Upper lobe of left lung (tissue), 6 donors: ENCODE measurements at regions not wholly inside any gene's neighbourhood (a gene's known extent, or its start where the extent isn't known, plus 50 kb on each side); places are given as distances from the start of the nearest gene placed in this dataset.
A peak's percentile ranks its signal among the peaks of the same experiment; 100 is the strongest.

Experiments
- ATAC-seq, 2 donors: fragments of 200-7000 bp; cut with Tn5 transposase; one replicate each; pipeline ENCODE4 v1.9.1; 2022; ENCODE audit warnings: mild to moderate bottlenecking in 2 of 2, moderate library complexity in 2 of 2; ENCODE audit not compliant: low FRiP score in 2 of 2
- DNase-seq, 2 donors: peaks; one replicate each; pipeline ENCODE4 v3.0.0-alpha.2; 2019 to 2020
- H3K27ac ChIP-seq, 4 donors: fragments of 200-600 bp; sonication (generic); one replicate each; pipeline ENCODE4 v1.5.1; 2016 to 2019
- H3K27me3 ChIP-seq, 4 donors: fragments of 200-600 bp; sonication (generic); one replicate each; pipeline ENCODE4 v1.5.1; 2017 to 2019
- H3K36me3 ChIP-seq, 4 donors: fragments of 200-600 bp; sonication (generic); one replicate each; pipeline ENCODE4 v1.5.1; 2016 to 2019
- H3K4me1 ChIP-seq, 4 donors: fragments of 200-600 bp; sonication (generic); one replicate each; pipeline ENCODE4 v1.5.1; 2018 to 2019
- H3K4me3 ChIP-seq, 4 donors: fragments of 200-600 bp; sonication (generic); one replicate each; pipeline ENCODE4 v1.5.1; 2017 to 2019; ENCODE audit warnings: mild to moderate bottlenecking in 2 of 4, moderate library complexity in 1 of 4
- H3K9me3 ChIP-seq, 4 donors: fragments of 200-600 bp; sonication (generic); one replicate each; pipeline ENCODE4 v1.5.1; 2018 to 2019
- CTCF ChIP-seq, 6 experiments: fragments of 450-650 bp in 4 of 6; fragments of 200-600 bp in 2 of 6; sonication (generic) in 2 of 6; IDR thresholded peaks; one replicate each; pipeline ENCODE4 v1.5.1; 2016 to 2019; ENCODE audit warnings: antibody characterized with exemption in 6 of 6
- EP300 ChIP-seq, 4 donors: sonication (generic); formaldehyde crosslinking; IDR thresholded peaks; one replicate each; pipeline ENCODE4 v1.5.1; 2017; ENCODE audit warnings: antibody characterized with exemption in 4 of 4, control low read depth in 2 of 4
- POLR2A ChIP-seq, 4 donors: fragments of 450-650 bp; IDR thresholded peaks; one replicate each; pipeline ENCODE4 v1.5.1; 2016 to 2017; ENCODE audit warnings: antibody characterized with exemption in 4 of 4, mild to moderate bottlenecking in 2 of 4
- POLR2AphosphoS5 ChIP-seq, 2 donors: sonication (generic); formaldehyde crosslinking; IDR thresholded peaks; one replicate each; pipeline ENCODE4 v1.5.1; 2017; ENCODE audit warnings: antibody characterized with exemption in 2 of 2
- WGBS, 2 donors: methylation state at CpG; one replicate each; pipeline ENCODE4 v1.1.5; 2017 to 2018; 5-methylcytosine and 5-hydroxymethylcytosine counted together
- donor health status: DM: no; HTN: no; CAD: no; lungs with moderate emphysema.
- donor health status: DM: no; HTN: yes; CAD: no; lungs with severe emphysema.

- no peak for ATAC-seq
- whole genome bisulfite sequencing, 2 donors: 57 to 61% methylated on average over 2 of the region's 2 CpGs
- Histone ChIP-seq H3K4me1 (no peaks in the 10 kb centered on the region), H3K27ac (no peak overlapping the region), H3K36me3 (no peaks in the 10 kb centered on the region), H3K4me3 (no peak overlapping the region), H3K27me3 (no peaks in the 10 kb centered on the region), H3K9me3 (peaks cover 0 to 5% (median 0%) of the 10 kb centered on the region in 4 donors)
- DNase-seq: no peak
- no peak for TF ChIP-seq EP300 (IDR thresholded peaks at IDR 0.05)
- no peak for TF ChIP-seq POLR2A (IDR thresholded peaks at IDR 0.05)
- no peak for TF ChIP-seq POLR2AphosphoS5 (IDR thresholded peaks at IDR 0.05)
Observed at GRCh38 chr7:53771701-53772100, 736.3 kb downstream of the POM121L12 start.

DNA sequence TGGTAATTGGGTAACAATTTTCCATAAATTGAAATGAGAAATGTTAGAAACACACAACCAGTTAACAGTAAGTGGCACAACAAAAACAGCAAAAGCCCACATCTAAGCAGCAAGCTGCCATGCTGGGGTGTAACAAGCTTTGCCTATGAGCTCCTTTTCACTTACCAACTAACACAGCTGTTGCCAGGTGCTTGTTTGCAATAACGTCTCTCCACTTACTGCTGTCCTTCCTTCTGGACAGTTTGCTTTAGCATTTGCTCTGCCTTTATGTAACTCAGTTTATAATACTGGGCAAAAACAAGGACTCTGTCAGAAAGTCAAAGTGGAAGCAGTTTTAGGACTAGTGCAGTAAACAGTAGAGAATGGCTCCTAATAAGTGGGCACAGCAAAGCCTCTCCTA, 740.9 kb downstream of the POM121L12 start:
- Histone ChIP-seq H3K9me3 (no peaks in the 10 kb centered on the region), H3K36me3 (no peaks in the 10 kb centered on the region), H3K4me3 (no peak overlapping the region), H3K27ac (no peak overlapping the region), H3K4me1 (no peaks in the 10 kb centered on the region), H3K27me3 (no peaks in the 10 kb centered on the region)
- no peak for DNase-seq
- TF ChIP-seq EP300 (IDR thresholded peaks at IDR 0.05) (no peak), POLR2AphosphoS5 (IDR thresholded peaks at IDR 0.05) (no peak), POLR2A (IDR thresholded peaks at IDR 0.05) (no peak), CTCF (IDR thresholded peaks at IDR 0.05) (no peak)
- 38 to 58% methylated on average over 1 of the region's 1 CpG for WGBS, 2 donors
- ATAC-seq: no peak

DNA sequence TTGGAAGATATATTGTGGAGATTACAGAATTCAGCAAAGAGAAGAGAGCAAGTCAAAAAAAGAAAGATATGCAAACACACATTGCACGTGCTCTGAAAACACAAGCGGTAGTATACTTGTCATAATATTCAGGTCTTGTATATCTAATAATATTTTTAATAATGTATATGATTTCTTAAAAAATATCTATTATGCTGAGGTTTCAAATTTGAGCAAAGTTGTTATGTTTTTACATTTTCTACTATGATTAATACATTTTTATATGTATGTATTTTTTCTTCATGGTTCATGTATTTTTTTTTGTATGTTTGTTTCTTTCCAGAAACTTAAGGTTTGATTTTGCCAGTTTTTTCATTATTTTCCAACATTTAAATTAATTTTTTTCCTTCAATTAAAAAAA, 752.4 kb upstream of the VSTM2A start:
- no peak for ATAC-seq
- no peaks in the 10 kb centered on the region for H3K36me3 ChIP-seq
- no peak for TF ChIP-seq POLR2AphosphoS5 (IDR thresholded peaks at IDR 0.05)
- TF ChIP-seq CTCF (IDR thresholded peaks at IDR 0.05): no peak
- TF ChIP-seq EP300 (IDR thresholded peaks at IDR 0.05): no peak
- TF ChIP-seq POLR2A (IDR thresholded peaks at IDR 0.05): no peak

DNA sequence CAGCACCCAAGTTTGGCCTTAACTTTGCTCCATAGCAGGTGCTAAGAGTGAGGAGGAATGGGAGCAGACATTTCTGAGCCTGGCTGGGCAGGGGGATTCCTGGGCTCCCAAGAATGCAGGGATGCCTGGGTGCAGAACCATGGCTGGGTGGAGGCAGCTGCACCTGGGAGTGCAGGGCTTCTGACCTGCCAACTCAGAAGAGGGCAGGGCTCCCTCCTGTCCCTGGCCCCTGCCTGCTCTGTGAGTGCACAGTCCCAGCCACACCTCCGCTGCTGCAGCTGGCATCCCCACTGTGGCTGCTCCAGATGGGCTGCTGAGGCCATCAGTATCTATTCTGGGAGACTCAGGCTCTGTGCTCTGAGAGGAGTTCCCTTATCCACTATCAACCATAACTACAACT, 747.4 kb upstream of the VSTM2A start:
- Histone ChIP-seq H3K9me3 (peaks cover 0 to 9% (median 3%) of the 10 kb centered on the region in 4 donors), H3K27me3 (no peaks in the 10 kb centered on the region), H3K4me1 (no peaks in the 10 kb centered on the region), H3K27ac (no peak overlapping the region), H3K4me3 (no peak overlapping the region), H3K36me3 (no peaks in the 10 kb centered on the region)
- WGBS, 2 donors: 58 to 83% methylated on average over 1 of the region's 1 CpG
- TF ChIP-seq POLR2A (IDR thresholded peaks at IDR 0.05) (no peak), POLR2AphosphoS5 (IDR thresholded peaks at IDR 0.05) (no peak)
- ATAC-seq: peak; percentile 13 to 20
- peak in 1 of 2 donors; percentile 34 for DNase-seq

More for the DNA sequence above, 752.4 kb upstream of the VSTM2A start:
- no peaks in the 10 kb centered on the region for H3K4me1 ChIP-seq
- no peaks in the 10 kb centered on the region for H3K27me3 ChIP-seq
- H3K9me3 ChIP-seq: peaks cover 0 to 9% (median 3%) of the 10 kb centered on the region in 4 donors
- no peak overlapping the region for H3K4me3 ChIP-seq
- 94 to 95% methylated on average over 2 of the region's 2 CpGs for WGBS, 2 donors
- H3K27ac ChIP-seq: no peak overlapping the region
- DNase-seq: no peak

DNA sequence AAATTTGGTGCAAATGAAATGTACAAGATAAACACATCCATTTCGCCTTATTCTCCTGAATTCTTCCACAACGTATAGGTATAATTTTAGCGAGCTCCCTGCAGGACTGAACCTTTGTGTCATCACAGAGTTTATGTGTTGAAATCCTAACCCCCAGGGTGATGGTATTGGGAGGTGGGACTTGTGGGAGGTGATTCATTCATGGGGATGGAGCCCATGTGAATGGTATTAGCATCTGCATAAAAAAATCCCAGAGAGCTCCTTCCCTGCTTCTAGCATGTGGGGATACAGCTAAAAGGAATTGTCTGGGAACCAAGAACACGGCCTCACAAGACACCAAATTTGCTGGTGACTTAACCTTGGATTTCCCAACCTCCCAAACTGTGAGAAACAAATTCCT, 741.4 kb upstream of the VSTM2A start:
- no peaks in the 10 kb centered on the region for H3K27me3 ChIP-seq
- DNase-seq (no peak), ATAC-seq (no peak)
- H3K9me3 ChIP-seq: no peaks in the 10 kb centered on the region
- H3K4me3 ChIP-seq: no peak overlapping the region
- no peaks in the 10 kb centered on the region for H3K4me1 ChIP-seq
- no peak overlapping the region for H3K27ac ChIP-seq
- 79 to 82% methylated on average over 4 of the region's 4 CpGs for WGBS, 2 donors
- no peaks in the 10 kb centered on the region for H3K36me3 ChIP-seq
- TF ChIP-seq EP300 (IDR thresholded peaks at IDR 0.05): no peak
- no peak for TF ChIP-seq POLR2A (IDR thresholded peaks at IDR 0.05)
- TF ChIP-seq POLR2AphosphoS5 (IDR thresholded peaks at IDR 0.05): no peak
- no peak for TF ChIP-seq CTCF (IDR thresholded peaks at IDR 0.05)

DNA sequence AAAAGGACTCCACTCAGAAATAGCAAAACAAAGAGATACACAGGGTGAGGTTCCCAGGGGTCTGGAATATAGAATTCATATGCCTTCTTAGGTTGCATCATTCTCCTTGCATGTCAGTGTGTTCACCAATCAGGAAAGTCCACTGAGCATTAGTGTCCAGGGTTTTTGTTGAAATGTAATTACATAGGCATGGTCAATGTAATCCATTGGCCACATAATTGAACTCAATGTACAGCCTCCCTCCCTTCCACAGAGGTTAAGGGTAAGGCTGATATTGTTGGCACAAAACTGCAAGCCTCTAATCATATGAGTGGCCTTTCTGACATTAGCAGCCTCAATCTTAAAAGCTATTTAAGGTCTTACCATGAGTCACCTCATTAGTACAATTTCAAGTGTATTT, 736.1 kb upstream of the VSTM2A start:
- no peaks in the 10 kb centered on the region for H3K36me3 ChIP-seq
- TF ChIP-seq POLR2AphosphoS5 (IDR thresholded peaks at IDR 0.05) (no peak), POLR2A (IDR thresholded peaks at IDR 0.05) (no peak), EP300 (IDR thresholded peaks at IDR 0.05) (no peak), CTCF (IDR thresholded peaks at IDR 0.05) (no peak)
- H3K27ac ChIP-seq: no peak overlapping the region
- no peaks in the 10 kb centered on the region for H3K4me1 ChIP-seq
- ATAC-seq: no peak
- DNase-seq: no peak
- H3K9me3 ChIP-seq: no peaks in the 10 kb centered on the region
- no peak overlapping the region for H3K4me3 ChIP-seq
- no peaks in the 10 kb centered on the region for H3K27me3 ChIP-seq
